MV-4-11 (cell line): ENCODE measurements at regions not wholly inside any gene's neighbourhood (a gene's known extent, or its start where the extent isn't known, plus 50 kb on each side); places are given as distances from the start of the nearest gene placed in this dataset.
"Not testable (repeated sequence)": the region's sequence is repeated elsewhere in the genome, so short reads cannot be mapped to it uniquely, and the experiment has no call there.

Experiments
- DNase-seq: peaks from one replicate; lab custom pipeline; 2025; lab: John Stamatoyannopoulos, UW

- no peak for DNase-seq
Measured at GRCh38 chr6:82419132-82419581, 55.5 kb downstream of the TPBG start.

- DNase-seq: no peak
Measured at GRCh38 chr6:82419859-82420258, 56.2 kb downstream of the TPBG start.

GRCh38 chr6:82430611-82431010, 67.0 kb downstream of the TPBG start:
- DNase-seq: no peak

GRCh38 chr6:82436740-82437139, 73.1 kb downstream of the TPBG start:
- no peak for DNase-seq

GRCh38 chr6:82437701-82438100, 74.1 kb downstream of the TPBG start:
- no peak for DNase-seq

GRCh38 chr6:82441047-82441855, 77.6 kb downstream of the TPBG start:
- no peak for DNase-seq

GRCh38 chr6:82442061-82442719, 78.6 kb downstream of the TPBG start:
- DNase-seq: no peak

GRCh38 chr6:82458147-82458546, 94.5 kb downstream of the TPBG start:
- no peak for DNase-seq

GRCh38 chr6:82458705-82459104, 95.1 kb downstream of the TPBG start:
- no peak for DNase-seq

- DNase-seq: no peak
Measured at GRCh38 chr6:82461536-82461935, 97.9 kb downstream of the TPBG start.

- no peak for DNase-seq
Measured at GRCh38 chr6:82467338-82467737, 103.7 kb downstream of the TPBG start.

- not testable (repeated sequence) for DNase-seq
Measured at GRCh38 chr6:82470123-82470522, 106.5 kb downstream of the TPBG start.

GRCh38 chr6:82475106-82475505, 111.5 kb downstream of the TPBG start:
- not testable (repeated sequence) for DNase-seq

GRCh38 chr6:82484001-82484400, 120.4 kb downstream of the TPBG start:
- DNase-seq: no peak

GRCh38 chr6:82484737-82485626, 121.4 kb downstream of the TPBG start:
- no peak for DNase-seq

GRCh38 chr6:82487895-82488294, 124.3 kb downstream of the TPBG start:
- no peak for DNase-seq

- DNase-seq: no peak
Measured at GRCh38 chr6:82488403-82488802, 124.8 kb downstream of the TPBG start.

- DNase-seq: no peak
Measured at GRCh38 chr6:82492134-82492533, 128.5 kb downstream of the TPBG start.

GRCh38 chr6:82493467-82493866, 129.8 kb downstream of the TPBG start:
- no peak for DNase-seq

GRCh38 chr6:82494367-82494766, 130.8 kb downstream of the TPBG start:
- no peak for DNase-seq

- not testable (repeated sequence) for DNase-seq
Measured at GRCh38 chr6:82501901-82502300, 138.3 kb downstream of the TPBG start.

GRCh38 chr6:82506526-82506925, 142.9 kb downstream of the TPBG start:
- no peak for DNase-seq
